ENCODE measurements at regions not wholly inside any gene's neighbourhood (a gene's known extent, or its start where the extent isn't known, plus 50 kb on each side); places are given as distances from the start of the nearest gene placed in this dataset.

DNA sequence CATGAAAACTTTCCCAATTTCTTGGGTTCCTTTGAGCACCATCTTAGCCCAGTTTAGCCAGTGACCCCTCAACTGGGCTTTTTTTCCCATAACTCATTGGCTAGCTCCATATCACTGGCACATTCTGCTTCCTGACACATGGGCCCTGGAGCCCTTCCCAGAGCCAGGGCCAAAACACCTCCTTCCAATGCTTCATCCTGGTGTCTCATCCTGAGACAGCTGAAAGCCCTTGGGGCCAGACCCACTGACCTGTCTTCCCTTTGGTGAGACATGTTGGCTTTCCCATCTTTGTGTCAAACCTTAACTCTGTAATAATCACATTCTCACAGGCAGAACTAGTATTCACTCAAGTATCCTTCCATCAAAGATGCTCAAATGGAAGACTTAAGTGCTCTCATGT, 82.6 kb upstream of the SMAD3 start:
- no peaks in the 10 kb centered on the region for H3K27me3 ChIP-seq (ENCODE audit: insufficient read depth, low read length)
- POLR2A ChIA-PET, result no interaction called here
- H3K36me3 ChIP-seq (ENCODE audit: control insufficient read depth in 1 of 2, insufficient read depth in 2 of 2, low read length in 2 of 2), result no peaks in the 10 kb centered on the region
- BruUV-seq (replicated peaks), result no TSS peak
- intact Hi-C loops (cut with micrococcal nuclease), result no loop called here
- RAD21 ChIA-PET (ENCODE audit: low non-redundant PET in 1 of 2, low total read pairs in 2 of 2, uncharacterized antibody in 2 of 2, unreplicated experiment in 2 of 2), result no interaction called here
- CTCF ChIA-PET, result no interaction called here
- H3K9me3 ChIP-seq (ENCODE audit: control insufficient read depth in 1 of 2, insufficient read depth in 1 of 2, low read depth in 1 of 2, low read length in 2 of 2), result no peaks in the 10 kb centered on the region
- no peaks in the 10 kb centered on the region for H4K20me1 ChIP-seq (ENCODE audit: insufficient read depth)
- H2AFZ ChIP-seq (ENCODE audit: low read depth, low read length, poor library complexity, severe bottlenecking), result no peak overlapping the region
- H3K27ac ChIP-seq (ENCODE audit: low read depth, low read length), result no peak overlapping the region
- no peak overlapping the region for H3K4me3 ChIP-seq (replicated peaks in 1 of 2; ENCODE audit: low read depth in 1 of 2, low read length in 2 of 2)
- no peak for ATAC-seq
- no peaks in the 10 kb centered on the region for H3K79me2 ChIP-seq (ENCODE audit: insufficient read depth, low read length)
- H3K9ac ChIP-seq (ENCODE audit: low read length), result no peak overlapping the region
- H3K9me2 ChIP-seq (ENCODE audit: insufficient read depth), result no peaks in the 10 kb centered on the region
- no peak overlapping the region for H3K4me2 ChIP-seq (ENCODE audit: low read length)
- no peaks in the 10 kb centered on the region for H3K4me1 ChIP-seq (ENCODE audit: control insufficient read depth in 1 of 2, insufficient read depth in 2 of 2, low read length in 2 of 2)
- no peak for TF ChIP-seq YY1 (IDR thresholded peaks at IDR 0.05; ENCODE audit: extremely low read depth, insufficient replicate concordance, low read depth, low read length)
- no peak for TF ChIP-seq ZFX (IDR thresholded peaks at IDR 0.05)
- TF ChIP-seq CEBPB (IDR thresholded peaks at IDR 0.05; ENCODE audit: low read depth), result no peak
- TF ChIP-seq ELF1 (IDR thresholded peaks at IDR 0.05; ENCODE audit: borderline replicate concordance, low read depth), result no peak
- no peak for TF ChIP-seq SIN3A (IDR thresholded peaks at IDR 0.05; ENCODE audit: low read depth)
- TF ChIP-seq, protein P1, sequence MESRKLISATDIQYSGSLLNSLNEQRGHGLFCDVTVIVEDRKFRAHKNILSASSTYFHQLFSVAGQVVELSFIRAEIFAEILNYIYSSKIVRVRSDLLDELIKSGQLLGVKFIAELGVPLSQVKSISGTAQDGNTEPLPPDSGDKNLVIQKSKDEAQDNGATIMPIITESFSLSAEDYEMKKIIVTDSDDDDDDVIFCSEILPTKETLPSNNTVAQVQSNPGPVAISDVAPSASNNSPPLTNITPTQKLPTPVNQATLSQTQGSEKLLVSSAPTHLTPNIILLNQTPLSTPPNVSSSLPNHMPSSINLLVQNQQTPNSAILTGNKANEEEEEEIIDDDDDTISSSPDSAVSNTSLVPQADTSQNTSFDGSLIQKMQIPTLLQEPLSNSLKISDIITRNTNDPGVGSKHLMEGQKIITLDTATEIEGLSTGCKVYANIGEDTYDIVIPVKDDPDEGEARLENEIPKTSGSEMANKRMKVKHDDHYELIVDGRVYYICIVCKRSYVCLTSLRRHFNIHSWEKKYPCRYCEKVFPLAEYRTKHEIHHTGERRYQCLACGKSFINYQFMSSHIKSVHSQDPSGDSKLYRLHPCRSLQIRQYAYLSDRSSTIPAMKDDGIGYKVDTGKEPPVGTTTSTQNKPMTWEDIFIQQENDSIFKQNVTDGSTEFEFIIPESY (IDR thresholded peaks at IDR 0.05; ENCODE audit: extremely low read depth, insufficient replicate concordance, low read length), result no peak
- TF ChIP-seq, protein P2, sequence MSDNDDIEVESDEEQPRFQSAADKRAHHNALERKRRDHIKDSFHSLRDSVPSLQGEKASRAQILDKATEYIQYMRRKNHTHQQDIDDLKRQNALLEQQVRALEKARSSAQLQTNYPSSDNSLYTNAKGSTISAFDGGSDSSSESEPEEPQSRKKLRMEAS (IDR thresholded peaks at IDR 0.05), result no peak
- no peak for TF ChIP-seq ZNF274 (IDR thresholded peaks at IDR 0.05; ENCODE audit: low read depth, low read length)
- no peak for TF ChIP-seq RAD21 (IDR thresholded peaks at IDR 0.05; ENCODE audit: low read depth)
- no peak for TF ChIP-seq TCF7L2 (IDR thresholded peaks at IDR 0.05; ENCODE audit: borderline replicate concordance, extremely low read depth, insufficient read depth, insufficient read length)
- no peak for TF ChIP-seq ATF3 (IDR thresholded peaks at IDR 0.05)
- no peak for TF ChIP-seq EZH2phosphoT487 (IDR thresholded peaks at IDR 0.05; ENCODE audit: borderline replicate concordance)
- TF ChIP-seq FOSL1 (IDR thresholded peaks at IDR 0.05; ENCODE audit: low read depth), result no peak
- TF ChIP-seq CBX3 (IDR thresholded peaks at IDR 0.05; ENCODE audit: low read depth), result no peak
- no peak for TF ChIP-seq CTCF (IDR thresholded peaks at IDR 0.05 in 2 of 3, conservative IDR thresholded peaks at IDR 0.05 in 1 of 3; ENCODE audit: borderline replicate concordance in 1 of 3, insufficient read depth in 1 of 3, low read depth in 2 of 3, low read length in 2 of 3)
- no peak for TF ChIP-seq SRF (IDR thresholded peaks at IDR 0.05; ENCODE audit: low read depth)
- no peak for TF ChIP-seq POLR2A (IDR thresholded peaks at IDR 0.05; ENCODE audit: borderline replicate concordance, extremely low read depth, insufficient read depth, insufficient read length)
- no peak for TF ChIP-seq JUND (IDR thresholded peaks at IDR 0.05)
- DNase-seq (ENCODE audit: low read depth, low spot score), result no peak
